KBM-7 (cell line): ENCODE measurements at regions not wholly inside any gene's neighbourhood (a gene's known extent, or its start where the extent isn't known, plus 50 kb on each side); places are given as distances from the start of the nearest gene placed in this dataset.

Experiments used
- DNase-seq: peaks from one replicate; pipeline ENCODE4 v3.0.0-alpha.2; 2015
- in situ Hi-C: fragments of 300-500 bp; cut with MboI; formaldehyde crosslinking; loops from 2 replicates; pipeline ENCODE4 v1.14.3; 2020; ENCODE audit warnings: low sequenced_read_pairs, low pct_unique_long_range_greater_than_20kb, mixed read lengths

- DNase-seq = no peak
- in situ Hi-C loops = no loop called here
These were observed 308.0 kb upstream of the THRB start for GRCh38 chr3:24802614-24803013.

GRCh38 chr3:24804095-24804494 is 309.4 kb upstream of the THRB start:
- in situ Hi-C loops = no loop called here
- DNase-seq = no peak

- in situ Hi-C loops = no loop called here
These were observed 316.2 kb upstream of the THRB start for GRCh38 chr3:24810881-24811280.

GRCh38 chr3:24812116-24812515 is 317.5 kb upstream of the THRB start:
- in situ Hi-C loops = no loop called here

More at GRCh38 chr3:24810881-24811280, 316.2 kb upstream of the THRB start:
- DNase-seq = no peak

GRCh38 chr3:24818055-24818454 is 323.4 kb upstream of the THRB start:
- in situ Hi-C loops = no loop called here

More at GRCh38 chr3:24812116-24812515, 317.5 kb upstream of the THRB start:
- DNase-seq = no peak

GRCh38 chr3:24828011-24828410 is 333.4 kb upstream of the THRB start:
- in situ Hi-C loops = no loop called here

More at GRCh38 chr3:24818055-24818454, 323.4 kb upstream of the THRB start:
- DNase-seq = no peak

GRCh38 chr3:24828551-24828950 is 333.9 kb upstream of the THRB start:
- DNase-seq = no peak
- in situ Hi-C loops = no loop called here

More at GRCh38 chr3:24828011-24828410, 333.4 kb upstream of the THRB start:
- no peak for DNase-seq

- no peak for DNase-seq
- in situ Hi-C loops = no loop called here
These were observed 334.4 kb upstream of the THRB start for GRCh38 chr3:24829011-24829581.

- DNase-seq = no peak
- in situ Hi-C loops = no loop called here
These were observed 335.1 kb upstream of the THRB start for GRCh38 chr3:24829629-24830229.

- in situ Hi-C loops = no loop called here
- no peak for DNase-seq
These were observed 335.8 kb upstream of the THRB start for GRCh38 chr3:24830230-24831152.

- in situ Hi-C loops = no loop called here
These were observed 336.6 kb upstream of the THRB start for GRCh38 chr3:24831221-24831620.

GRCh38 chr3:24832891-24833290 is 338.2 kb upstream of the THRB start:
- DNase-seq = no peak
- in situ Hi-C loops = no loop called here

More at GRCh38 chr3:24831221-24831620, 336.6 kb upstream of the THRB start:
- DNase-seq = no peak

GRCh38 chr3:24834442-24834841 is 339.8 kb upstream of the THRB start:
- in situ Hi-C loops = no loop called here
- DNase-seq = no peak

GRCh38 chr3:24835510-24835909 is 340.9 kb upstream of the THRB start:
- DNase-seq = no peak
- in situ Hi-C loops = no loop called here

GRCh38 chr3:24837601-24838000 is 343.0 kb upstream of the THRB start:
- in situ Hi-C loops = no loop called here
- DNase-seq = no peak

GRCh38 chr3:24838533-24838932 is 343.9 kb upstream of the THRB start:
- in situ Hi-C loops = no loop called here

GRCh38 chr3:24843955-24844354 is 349.3 kb upstream of the THRB start:
- no peak for DNase-seq
- in situ Hi-C loops = no loop called here

More at GRCh38 chr3:24838533-24838932, 343.9 kb upstream of the THRB start:
- no peak for DNase-seq

- DNase-seq = no peak
- in situ Hi-C loops = no loop called here
These were observed 351.0 kb upstream of the THRB start for GRCh38 chr3:24845524-24846155.

GRCh38 chr3:24846286-24846860 is 351.7 kb upstream of the THRB start:
- in situ Hi-C loops = no loop called here
- no peak for DNase-seq
